IMR-90 (cell line): ENCODE measurements at regions not wholly inside any gene's neighbourhood (a gene's known extent, or its start where the extent isn't known, plus 50 kb on each side); places are given as distances from the start of the nearest gene placed in this dataset.

Source experiments
- ATAC-seq: fragments of 200-7000 bp; cut with Tn5 transposase; 2 replicates; pipeline ENCODE4 v1.9.1; 2020; ENCODE audit warnings: low read depth, mild to moderate bottlenecking, moderate library complexity
- BruUV-seq: library from RNA; stranded (reverse); fragments of 400-500 nt; replicated peaks from 2 replicates; lab custom pipeline; 2021; lab: Mats Ljungman, UMichigan
- CTCF ChIA-PET: fragments of 300-600 bp; formaldehyde crosslinking; extraction: SDS; loops from one replicate; lab custom pipeline; 2021; ENCODE audit warnings: antibody characterized with exemption; lab: Yijun Ruan, JAX
- POLR2A ChIA-PET: fragments of 300-600 bp; sonication (Branson Sonifier 250); formaldehyde crosslinking; loops from one replicate; lab custom pipeline; 2022; ENCODE audit warnings: antibody characterized with exemption; ENCODE audit not compliant: unreplicated experiment; lab: Charles Lee
- DNase-seq: peaks from one replicate; pipeline ENCODE4 v3.0.0; 2013
- H2AFZ ChIP-seq: replicated peaks from 2 replicates; pipeline ENCODE3; 2013; ENCODE audit warnings: low read length, mild to moderate bottlenecking; ENCODE audit not compliant: poor library complexity
- H2AK5ac ChIP-seq: 2 replicates; pipeline ENCODE4 v1.6.1; 2013; ENCODE audit warnings: low read depth, low read length, inconsistent platforms
- H2AK9ac ChIP-seq: replicated peaks from 2 replicates; pipeline ENCODE3; 2013; ENCODE audit warnings: mild to moderate bottlenecking, low read depth, low read length, moderate library complexity; ENCODE audit not compliant: poor library complexity
- H2BK120ac ChIP-seq: 2 replicates; pipeline ENCODE4 v1.6.1; 2013; ENCODE audit warnings: low read depth, low read length, inconsistent platforms
- H2BK15ac ChIP-seq: 3 replicates; pipeline ENCODE4 v1.6.1; 2013; ENCODE audit warnings: low read depth, low read length, inconsistent platforms
- H2BK20ac ChIP-seq: 2 replicates; pipeline ENCODE4 v1.6.1; 2013; ENCODE audit warnings: low read depth, mild to moderate bottlenecking, inconsistent platforms, low read length, moderate library complexity
- H2BK5ac ChIP-seq: 2 replicates; pipeline ENCODE4 v1.6.1; 2013; ENCODE audit warnings: mild to moderate bottlenecking, low read depth, low read length, inconsistent platforms; ENCODE audit not compliant: poor library complexity, severe bottlenecking
- H3K14ac ChIP-seq: replicated peaks from 2 replicates; pipeline ENCODE4 v1.6.1; 2013; ENCODE audit warnings: low read depth, low read length, inconsistent platforms
- H3K18ac ChIP-seq: 2 replicates; pipeline ENCODE4 v1.6.1; 2013; ENCODE audit warnings: low read depth, low read length, control low read depth
- H3K23ac ChIP-seq: 2 replicates; pipeline ENCODE4 v1.6.1; 2013; ENCODE audit warnings: low read depth, low read length, inconsistent platforms
- H3K27ac ChIP-seq: 2 replicates; pipeline ENCODE4 v1.5.1; 2013; ENCODE audit warnings: mild to moderate bottlenecking, control low read depth, low read length; ENCODE audit not compliant: insufficient read depth
- H3K27me3 ChIP-seq: 2 replicates; pipeline ENCODE4 v1.6.1; 2013; ENCODE audit warnings: low read length; ENCODE audit not compliant: control insufficient read depth, insufficient read depth
- H3K36me3 ChIP-seq: 2 replicates; pipeline ENCODE4 v1.6.1; 2013; ENCODE audit warnings: low read length, mixed read lengths; ENCODE audit not compliant: control insufficient read depth, insufficient read depth
- H3K4ac ChIP-seq: 2 replicates; pipeline ENCODE4 v1.6.1; 2013; ENCODE audit warnings: low read depth, low read length, inconsistent platforms
- H3K4me1 ChIP-seq: 2 replicates; pipeline ENCODE4 v1.6.1; 2013; ENCODE audit warnings: low read length, mixed read lengths; ENCODE audit not compliant: control insufficient read depth, insufficient read depth
- H3K4me2 ChIP-seq: 2 replicates; pipeline ENCODE4 v1.6.1; 2013; ENCODE audit warnings: low read depth, mild to moderate bottlenecking, control low read depth, low read length, moderate library complexity
- H3K4me3 ChIP-seq: 2 replicates; pipeline ENCODE4 v1.5.1; 2013; ENCODE audit warnings: low read depth, mild to moderate bottlenecking, control low read depth, low read length, moderate library complexity; ENCODE audit not compliant: insufficient read depth
- H3K56ac ChIP-seq: 2 replicates; pipeline ENCODE4 v1.6.1; 2013; ENCODE audit warnings: low read length, inconsistent platforms; ENCODE audit not compliant: insufficient read depth; ENCODE audit errors: extremely low read depth
- H3K79me1 ChIP-seq, 2 experiments: 2 replicates each; pipeline ENCODE4 v1.6.1; 2013; ENCODE audit warnings: low read length in 2 of 2, inconsistent platforms in 1 of 2, low read depth in 1 of 2
- H3K9ac ChIP-seq: 2 replicates; pipeline ENCODE4 v1.6.1; 2013; ENCODE audit warnings: low read depth, low read length, control low read depth
- H3K9me1 ChIP-seq: 2 replicates; pipeline ENCODE4 v1.6.1; 2013; ENCODE audit warnings: low read length, inconsistent platforms; ENCODE audit not compliant: insufficient read depth
- H3K9me3 ChIP-seq: 2 replicates; pipeline ENCODE4 v1.6.1; 2013; ENCODE audit warnings: low read length; ENCODE audit not compliant: control insufficient read depth, insufficient read depth
- H4K20me1 ChIP-seq: 2 replicates; pipeline ENCODE4 v1.6.1; 2013; ENCODE audit warnings: low read length, inconsistent platforms; ENCODE audit not compliant: insufficient read depth
- H4K5ac ChIP-seq: 2 replicates; pipeline ENCODE4 v1.6.1; 2013; ENCODE audit warnings: mild to moderate bottlenecking, low read depth, low read length, control low read depth
- H4K8ac ChIP-seq, 2 experiments: 2 replicates each; pipeline ENCODE4 v1.6.1; 2013; ENCODE audit warnings: low read depth in 2 of 2, low read length in 2 of 2, control low read depth in 1 of 2, inconsistent platforms in 1 of 2
- H4K91ac ChIP-seq: 2 replicates; pipeline ENCODE4 v1.6.1; 2013; ENCODE audit warnings: low read depth, low read length, inconsistent platforms; ENCODE audit not compliant: insufficient read depth
- NFE2L2 ChIP-seq: fragments of 150-350 bp; IDR thresholded peaks from 2 replicates; pipeline ENCODE4 v1.6.1; 2016; ENCODE audit warnings: low read depth, mild to moderate bottlenecking, low read length
- WGBS, 2 experiments: methylation state at CpG; one replicate each; pipeline versions ENCODE4 v1.1.5 to v1.1.7; 2013; ENCODE audit warnings: missing lambda C conversion rate in 2 of 2; ENCODE audit not compliant: insufficient read length in 1 of 2; ENCODE audit errors: extremely low coverage in 2 of 2; 5-methylcytosine and 5-hydroxymethylcytosine counted together
- dilution Hi-C: fragments of 300-500 bp; cut with HindIII; formaldehyde crosslinking; loops from one replicate; pipeline ENCODE4 v1.14.3; 2018; ENCODE audit warnings: low sequenced_read_pairs; ENCODE audit not compliant: unreplicated experiment
- in situ Hi-C: fragments of 300-500 bp; cut with MboI; formaldehyde crosslinking; loops from 3 replicates; pipeline ENCODE4 v1.14.3; 2019; ENCODE audit warnings: low sequenced_read_pairs, inconsistent platforms, mixed read lengths
- intact Hi-C: fragments of 100-400 bp; cut with micrococcal nuclease; formaldehyde crosslinking; loops from 2 replicates; pipeline ENCODE4 v1.10.0; 2022

GRCh38 chr12:126811391-126811790, 1455.6 kb upstream of the TMEM132C start:
- no peak overlapping the region for H4K8ac ChIP-seq
- ATAC-seq, result no peak
- no peak overlapping the region for H3K27ac ChIP-seq
- no peak overlapping the region for H3K4me2 ChIP-seq
- intact Hi-C loops (no loop called here), in situ Hi-C loops (no loop called here), dilution Hi-C loops (no loop called here)
- no peak overlapping the region for H2AK5ac ChIP-seq
- H3K18ac ChIP-seq, result no peak overlapping the region
- H3K14ac ChIP-seq, result no peak overlapping the region
- no peaks in the 10 kb centered on the region for H3K4me1 ChIP-seq
- no peaks in the 10 kb centered on the region for H4K20me1 ChIP-seq
- no TSS peak for BruUV-seq
- no CpG with 5 or more reads among the region's 3 CpGs for WGBS, 2 experiments
- no peaks in the 10 kb centered on the region for H3K9me1 ChIP-seq
- no peak overlapping the region for H4K91ac ChIP-seq
- TF ChIP-seq NFE2L2, result no peak
- H2BK15ac ChIP-seq, result no peak overlapping the region
- H2AFZ ChIP-seq, result no peak overlapping the region
- no peak overlapping the region for H2BK5ac ChIP-seq
- H2BK120ac ChIP-seq, result no peak overlapping the region
- no peaks in the 10 kb centered on the region for H3K79me1 ChIP-seq
- H3K9me3 ChIP-seq, result peaks cover 24% of the 10 kb centered on the region
- no peak overlapping the region for H3K23ac ChIP-seq
- no peak for DNase-seq
- H3K9ac ChIP-seq, result no peak overlapping the region
- H3K27me3 ChIP-seq, result no peaks in the 10 kb centered on the region
- no peak overlapping the region for H3K4me3 ChIP-seq
- H3K36me3 ChIP-seq, result no peaks in the 10 kb centered on the region
- H2BK20ac ChIP-seq, result no peak overlapping the region
- ChIA-PET CTCF (no interaction called here), POLR2A (no interaction called here)
- H3K56ac ChIP-seq, result no peak overlapping the region
- H2AK9ac ChIP-seq, result no peak overlapping the region
- H3K4ac ChIP-seq, result no peak overlapping the region
- H4K5ac ChIP-seq, result no peak overlapping the region
